Epithelial cell of proximal tubule (primary cell): ENCODE measurements at regions not wholly inside any gene's neighbourhood (a gene's known extent, or its start where the extent isn't known, plus 50 kb on each side); places are given as distances from the start of the nearest gene placed in this dataset.

Experiments used
- DNase-seq: peaks from one replicate; pipeline ENCODE4 v3.0.0-alpha.2; 2011; ENCODE audit warnings: low read depth
- H3K4me3 ChIP-seq: 2 replicates; pipeline ENCODE4 v1.5.1; 2011; ENCODE audit warnings: low read depth, mild to moderate bottlenecking, low read length
- TF ChIP-seq, protein P1 (sequence below): conservative IDR thresholded peaks from 2 replicates; pipeline ENCODE4 v1.5.1; 2012; ENCODE audit warnings: low read depth, mild to moderate bottlenecking, low read length

- DNase-seq = no peak
- TF ChIP-seq, protein P1, sequence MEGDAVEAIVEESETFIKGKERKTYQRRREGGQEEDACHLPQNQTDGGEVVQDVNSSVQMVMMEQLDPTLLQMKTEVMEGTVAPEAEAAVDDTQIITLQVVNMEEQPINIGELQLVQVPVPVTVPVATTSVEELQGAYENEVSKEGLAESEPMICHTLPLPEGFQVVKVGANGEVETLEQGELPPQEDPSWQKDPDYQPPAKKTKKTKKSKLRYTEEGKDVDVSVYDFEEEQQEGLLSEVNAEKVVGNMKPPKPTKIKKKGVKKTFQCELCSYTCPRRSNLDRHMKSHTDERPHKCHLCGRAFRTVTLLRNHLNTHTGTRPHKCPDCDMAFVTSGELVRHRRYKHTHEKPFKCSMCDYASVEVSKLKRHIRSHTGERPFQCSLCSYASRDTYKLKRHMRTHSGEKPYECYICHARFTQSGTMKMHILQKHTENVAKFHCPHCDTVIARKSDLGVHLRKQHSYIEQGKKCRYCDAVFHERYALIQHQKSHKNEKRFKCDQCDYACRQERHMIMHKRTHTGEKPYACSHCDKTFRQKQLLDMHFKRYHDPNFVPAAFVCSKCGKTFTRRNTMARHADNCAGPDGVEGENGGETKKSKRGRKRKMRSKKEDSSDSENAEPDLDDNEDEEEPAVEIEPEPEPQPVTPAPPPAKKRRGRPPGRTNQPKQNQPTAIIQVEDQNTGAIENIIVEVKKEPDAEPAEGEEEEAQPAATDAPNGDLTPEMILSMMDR = no peak
- H3K4me3 ChIP-seq = no peak overlapping the region
Measured at GRCh38 chr3:11948331-11948730, 55.9 kb upstream of the SYN2 start.

GRCh38 chr3:11948866-11949265, 55.3 kb upstream of the SYN2 start:
- no peak overlapping the region for H3K4me3 ChIP-seq
- DNase-seq = no peak
- TF ChIP-seq, protein P1 = no peak

DNA sequence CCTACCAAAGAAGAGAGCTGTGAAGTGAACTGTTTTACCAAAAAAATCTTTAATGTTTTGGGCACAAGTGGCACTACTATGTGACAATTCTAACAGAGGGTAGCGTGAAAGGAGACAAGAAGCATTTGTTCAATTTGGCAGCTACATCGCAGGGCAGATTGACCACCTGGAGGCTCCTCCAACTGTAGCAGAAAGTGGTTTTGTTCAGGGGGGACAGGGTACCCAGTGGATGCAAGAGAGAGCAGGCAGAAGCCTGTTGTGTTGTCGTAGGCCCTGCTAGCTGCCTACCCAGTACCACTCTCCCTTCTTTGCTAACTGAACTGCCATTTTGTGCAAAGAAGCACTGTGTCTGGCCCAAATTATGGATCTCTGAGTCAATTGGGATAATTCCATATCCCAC, 54.8 kb upstream of the SYN2 start:
- DNase-seq = no peak
- TF ChIP-seq, protein P1 = no peak
- H3K4me3 ChIP-seq = no peak overlapping the region

DNA sequence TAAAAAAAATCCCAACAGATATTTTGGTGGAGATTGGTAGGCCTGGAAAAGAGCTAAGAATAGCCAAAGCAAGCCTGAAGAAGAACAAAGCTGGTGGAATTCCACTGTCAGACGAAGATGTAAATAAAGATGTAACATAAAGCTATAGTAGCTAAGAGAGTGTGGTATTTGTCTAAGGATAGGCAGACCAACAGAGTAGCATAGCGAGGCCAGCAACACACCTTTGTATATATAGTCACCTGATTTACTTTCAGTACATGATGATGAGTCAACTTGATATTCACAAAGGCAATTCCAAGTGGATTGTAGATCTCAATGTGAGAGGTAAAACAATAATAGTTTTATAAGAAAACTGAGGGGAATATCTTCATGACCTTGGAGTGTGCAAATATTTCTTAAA, 53.6 kb upstream of the SYN2 start:
- no peak overlapping the region for H3K4me3 ChIP-seq
- TF ChIP-seq, protein P1 = no peak
- DNase-seq = no peak

DNA sequence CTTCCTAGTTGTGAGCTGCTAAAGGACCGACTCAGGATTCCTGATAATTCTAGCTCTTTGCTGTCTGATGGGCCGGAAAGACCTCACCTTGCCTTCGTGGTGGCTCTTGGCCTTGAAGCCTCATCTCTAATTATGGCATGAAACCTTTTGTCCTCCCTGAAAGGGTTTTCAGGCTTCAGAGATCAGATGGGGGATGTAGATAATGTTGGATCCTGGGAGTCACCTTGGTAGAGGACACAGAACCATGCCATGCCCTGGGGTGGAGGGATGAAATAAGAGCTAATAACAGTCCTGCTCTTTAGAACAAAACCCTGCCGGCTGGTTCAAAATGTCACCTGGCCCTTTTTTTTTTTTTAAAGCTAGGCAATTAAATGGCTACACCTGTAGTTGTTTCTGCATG, 50.8 kb upstream of the SYN2 start:
- TF ChIP-seq, protein P1 = no peak
- H3K4me3 ChIP-seq = no peak overlapping the region
- DNase-seq = no peak

- TF ChIP-seq, protein P1 = no peak
- no peak overlapping the region for H3K4me3 ChIP-seq
- no peak for DNase-seq
Measured at GRCh38 chr3:11953778-11954177, 50.4 kb upstream of the SYN2 start.

GRCh38 chr3:11954312-11954934, 49.8 kb upstream of the SYN2 start:
- no peak for DNase-seq
- TF ChIP-seq, protein P1 = no peak
- H3K4me3 ChIP-seq = no peak overlapping the region
